ENCODE measurements at regions not wholly inside any gene's neighbourhood (a gene's known extent, or its start where the extent isn't known, plus 50 kb on each side); places are given as distances from the start of the nearest gene placed in this dataset.

DNA sequence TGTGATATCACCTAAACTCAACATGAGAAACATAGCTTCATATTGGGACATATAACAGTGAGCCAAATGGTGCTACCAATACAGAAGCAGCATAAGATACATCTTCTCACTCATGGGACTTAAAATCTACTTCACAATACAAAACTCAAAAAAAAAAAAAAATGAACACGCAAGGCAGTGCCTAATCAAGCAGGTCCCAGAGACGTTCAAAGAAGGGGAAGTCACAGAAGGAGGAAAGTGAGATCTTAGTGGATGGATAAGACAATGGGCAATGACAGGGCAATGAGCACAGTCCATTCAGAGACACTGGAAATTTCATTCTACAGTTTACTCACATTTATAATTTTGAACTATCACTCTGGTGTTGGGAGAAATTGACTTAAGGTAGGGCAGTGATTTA is 88.3 kb downstream of the FAM50B start:
- Histone ChIP-seq H3K9me3 (no peaks in the 10 kb centered on the region), H3K4me1 (no peaks in the 10 kb centered on the region), H3K27me3 (no peaks in the 10 kb centered on the region), H3K27ac (no peak overlapping the region), H3K4me3 (no peak overlapping the region), H3K36me3 (no peaks in the 10 kb centered on the region)
- intact Hi-C loops (cut with DNase I) = no loop called here
- TF ChIP-seq, protein P1, sequence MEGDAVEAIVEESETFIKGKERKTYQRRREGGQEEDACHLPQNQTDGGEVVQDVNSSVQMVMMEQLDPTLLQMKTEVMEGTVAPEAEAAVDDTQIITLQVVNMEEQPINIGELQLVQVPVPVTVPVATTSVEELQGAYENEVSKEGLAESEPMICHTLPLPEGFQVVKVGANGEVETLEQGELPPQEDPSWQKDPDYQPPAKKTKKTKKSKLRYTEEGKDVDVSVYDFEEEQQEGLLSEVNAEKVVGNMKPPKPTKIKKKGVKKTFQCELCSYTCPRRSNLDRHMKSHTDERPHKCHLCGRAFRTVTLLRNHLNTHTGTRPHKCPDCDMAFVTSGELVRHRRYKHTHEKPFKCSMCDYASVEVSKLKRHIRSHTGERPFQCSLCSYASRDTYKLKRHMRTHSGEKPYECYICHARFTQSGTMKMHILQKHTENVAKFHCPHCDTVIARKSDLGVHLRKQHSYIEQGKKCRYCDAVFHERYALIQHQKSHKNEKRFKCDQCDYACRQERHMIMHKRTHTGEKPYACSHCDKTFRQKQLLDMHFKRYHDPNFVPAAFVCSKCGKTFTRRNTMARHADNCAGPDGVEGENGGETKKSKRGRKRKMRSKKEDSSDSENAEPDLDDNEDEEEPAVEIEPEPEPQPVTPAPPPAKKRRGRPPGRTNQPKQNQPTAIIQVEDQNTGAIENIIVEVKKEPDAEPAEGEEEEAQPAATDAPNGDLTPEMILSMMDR (IDR thresholded peaks at IDR 0.05) = no peak
- TF ChIP-seq POLR2A (IDR thresholded peaks at IDR 0.05) (no peak), POLR2AphosphoS5 (IDR thresholded peaks at IDR 0.05; ENCODE audit: insufficient read depth in 1 of 2, low read depth in 1 of 2) (no peak)
- DNase-seq (ENCODE audit: extremely low spot score in 2 of 2) = no peak

GRCh38 chr6:3938715-3939367 is 89.7 kb downstream of the FAM50B start:
- H3K4me1 ChIP-seq = no peaks in the 10 kb centered on the region
- no peak overlapping the region for H3K4me3 ChIP-seq
- H3K27ac ChIP-seq = no peak overlapping the region
- no peaks in the 10 kb centered on the region for H3K36me3 ChIP-seq
- intact Hi-C loops (cut with DNase I) = no loop called here
- H3K27me3 ChIP-seq = no peaks in the 10 kb centered on the region
- DNase-seq (ENCODE audit: extremely low spot score in 2 of 2) = no peak
- H3K9me3 ChIP-seq = no peaks in the 10 kb centered on the region
- TF ChIP-seq, protein P1 (IDR thresholded peaks at IDR 0.05) = no peak
- TF ChIP-seq POLR2A (IDR thresholded peaks at IDR 0.05) = no peak
- no peak for TF ChIP-seq POLR2AphosphoS5 (IDR thresholded peaks at IDR 0.05; ENCODE audit: insufficient read depth in 1 of 2, low read depth in 1 of 2)

DNA sequence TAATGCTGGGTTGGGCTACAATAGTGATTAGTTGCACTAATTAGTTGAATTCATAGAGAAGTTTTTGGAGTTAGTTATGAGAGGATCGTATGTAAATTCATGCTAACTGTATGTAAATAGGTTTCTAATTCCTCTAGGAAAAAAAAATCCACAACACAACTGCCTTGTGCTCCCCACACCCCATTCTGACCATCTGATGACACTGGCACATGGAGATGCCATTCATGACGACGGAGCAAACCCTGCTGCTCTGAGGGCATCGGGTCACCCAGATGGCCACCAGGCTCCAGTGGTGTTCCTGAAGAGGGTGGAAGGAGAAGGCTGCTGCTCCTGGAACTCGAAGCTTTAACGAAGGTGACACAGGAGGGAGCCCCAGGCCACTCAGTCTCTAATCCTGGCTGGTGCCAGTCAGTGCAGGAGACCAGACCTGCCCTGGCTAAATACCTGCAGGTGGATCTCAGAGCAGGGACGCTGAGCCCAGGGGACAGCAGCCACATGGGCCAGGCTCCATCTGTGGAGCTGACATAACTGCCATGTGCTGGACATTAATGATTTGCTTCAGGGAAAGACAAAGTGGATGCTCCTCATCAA is 90.3 kb downstream of the FAM50B start:
- H3K9me3 ChIP-seq = no peaks in the 10 kb centered on the region
- H3K27me3 ChIP-seq = no peaks in the 10 kb centered on the region
- no peak overlapping the region for H3K4me3 ChIP-seq
- H3K4me1 ChIP-seq = no peaks in the 10 kb centered on the region
- no peak overlapping the region for H3K27ac ChIP-seq
- intact Hi-C loops (cut with DNase I) = no loop called here
- no peak for DNase-seq (ENCODE audit: extremely low spot score in 2 of 2)
- no peaks in the 10 kb centered on the region for H3K36me3 ChIP-seq
- TF ChIP-seq POLR2AphosphoS5 (IDR thresholded peaks at IDR 0.05; ENCODE audit: insufficient read depth in 1 of 2, low read depth in 1 of 2) (no peak), POLR2A (IDR thresholded peaks at IDR 0.05) (no peak)
- TF ChIP-seq, protein P1 (IDR thresholded peaks at IDR 0.05) = no peak

GRCh38 chr6:3939964-3940363 is 90.8 kb downstream of the FAM50B start:
- H3K9me3 ChIP-seq = no peaks in the 10 kb centered on the region
- no peak for TF ChIP-seq POLR2AphosphoS5 (IDR thresholded peaks at IDR 0.05; ENCODE audit: insufficient read depth in 1 of 2, low read depth in 1 of 2)
- no peak for TF ChIP-seq POLR2A (IDR thresholded peaks at IDR 0.05)
- TF ChIP-seq, protein P1 (IDR thresholded peaks at IDR 0.05) = no peak
- no peaks in the 10 kb centered on the region for H3K4me1 ChIP-seq
- H3K36me3 ChIP-seq = no peaks in the 10 kb centered on the region
- DNase-seq (ENCODE audit: extremely low spot score in 2 of 2) = no peak
- no peak overlapping the region for H3K4me3 ChIP-seq
- no peak overlapping the region for H3K27ac ChIP-seq
- intact Hi-C loops (cut with DNase I) = no loop called here
- H3K27me3 ChIP-seq = no peaks in the 10 kb centered on the region

DNA sequence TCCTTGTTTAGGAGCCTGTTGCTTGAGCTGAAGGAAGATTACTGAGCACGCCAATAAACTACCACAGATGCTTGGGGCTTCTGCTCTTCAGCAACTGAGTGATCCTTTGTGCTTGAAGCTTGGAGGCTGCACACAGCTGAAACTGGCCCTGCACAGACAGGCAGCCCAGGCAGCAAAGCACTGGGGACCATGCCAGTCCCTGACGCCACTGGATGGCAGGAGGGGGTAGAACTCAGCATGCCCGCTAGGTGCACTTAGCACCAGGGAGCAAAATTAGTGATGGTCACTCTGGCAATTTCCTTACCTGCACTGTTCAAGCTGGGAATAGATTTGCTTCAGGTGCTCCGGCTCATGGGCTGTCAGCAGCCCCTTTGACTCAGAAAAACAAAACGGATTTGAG is 91.5 kb downstream of the FAM50B start:
- H3K9me3 ChIP-seq = no peaks in the 10 kb centered on the region
- H3K36me3 ChIP-seq = no peaks in the 10 kb centered on the region
- H3K27me3 ChIP-seq = no peaks in the 10 kb centered on the region
- TF ChIP-seq POLR2AphosphoS5 (IDR thresholded peaks at IDR 0.05; ENCODE audit: insufficient read depth in 1 of 2, low read depth in 1 of 2) (no peak), POLR2A (IDR thresholded peaks at IDR 0.05) (no peak)
- TF ChIP-seq, protein P1 (IDR thresholded peaks at IDR 0.05) = no peak
- no peak for DNase-seq (ENCODE audit: extremely low spot score in 2 of 2)
- intact Hi-C loops (cut with DNase I) = no loop called here
- H3K27ac ChIP-seq = no peak overlapping the region
- H3K4me3 ChIP-seq = no peak overlapping the region
- H3K4me1 ChIP-seq = no peaks in the 10 kb centered on the region

Measured in vagina (tissue), 2 donors.